ENCODE measurements at regions not wholly inside any gene's neighbourhood (a gene's known extent, or its start where the extent isn't known, plus 50 kb on each side); places are given as distances from the start of the nearest gene placed in this dataset.

GRCh38 chr7:26483843-26484242, 192.2 kb downstream of the SNX10 start (continued):
- TF ChIP-seq REST (IDR thresholded peaks at IDR 0.05; ENCODE audit: low read depth, low read length) (no peak), TCF12 (IDR thresholded peaks at IDR 0.05) (no peak), GABPA (IDR thresholded peaks at IDR 0.05; ENCODE audit: low read depth) (no peak), EZH2phosphoT487 (IDR thresholded peaks at IDR 0.05; ENCODE audit: borderline replicate concordance, low read depth) (no peak), GATA2 (CRISPR knock-in tag; IDR thresholded peaks at IDR 0.05) (no peak)

GRCh38 chr7:26485367-26485934, 193.8 kb downstream of the SNX10 start:
- Histone ChIP-seq H3K9me3 (no peaks in the 10 kb centered on the region), H2AFZ (ENCODE audit: low read depth) (no peak overlapping the region), H3K4me1 (ENCODE audit: control insufficient read depth in 1 of 2, insufficient read depth in 2 of 2, low read depth in 1 of 2, low read length in 1 of 2) (peaks cover 0 to 20% of the 10 kb centered on the region in 2 experiments; a peak in 2 of 4 replicates), H3K4me3 (ENCODE audit: low read depth in 2 of 2, low read length in 1 of 2) (no peak overlapping the region), H4K20me1 (ENCODE audit: insufficient read depth) (no peaks in the 10 kb centered on the region), H3K9ac (no peak overlapping the region), H3K27ac (ENCODE audit: low read depth in 2 of 2, low read length in 1 of 2) (peak overlapping the region in 1 of 2 experiments; percentile 75; a peak in 2 of 4 replicates), H3K36me3 (replicated peaks in 1 of 2; ENCODE audit: control insufficient read depth in 1 of 2, insufficient read depth in 2 of 2, low read length in 1 of 2) (no peaks in the 10 kb centered on the region), H3K27me3 (ENCODE audit: insufficient read depth) (no peaks in the 10 kb centered on the region), H3K79me2 (ENCODE audit: insufficient read depth) (no peaks in the 10 kb centered on the region), H3K4me2 (no peak overlapping the region), H3F3A (replicated peaks; ENCODE audit: insufficient read depth) (no peaks in the 10 kb centered on the region), H3K9me2 (no peaks in the 10 kb centered on the region)
- POLR2A ChIA-PET = no interaction called here
- CTCF ChIA-PET = interaction anchor here (0.9 to 1.8 kb wide), 4 partner anchors 15 to 116 kb away, joined by 3 to 8 read pairs (median 4); no protein-coding TSS in a partner anchor
- TF ChIP-seq TCF12 (IDR thresholded peaks at IDR 0.05) (peak; percentile 12; the same call in 1 of the 2 replicates), GATA2 (CRISPR knock-in tag; IDR thresholded peaks at IDR 0.05) (peak; percentile 75), FOXJ3 (CRISPR knock-in tag; IDR thresholded peaks at IDR 0.05) (0 out of 2 replicates have a peak, but pooled peaks have one; percentile 72), CHD2 (IDR thresholded peaks at IDR 0.05; ENCODE audit: low read length, partially characterized antibody) (peak; percentile 39), RCOR1 (IDR thresholded peaks at IDR 0.05; ENCODE audit: low read length) (0 out of 2 replicates have a peak, but pooled peaks have one; percentile 35), IRF3 (IDR thresholded peaks at IDR 0.05; ENCODE audit: low read depth, low read length) (no peak), MAX (IDR thresholded peaks at IDR 0.05; ENCODE audit: low read depth) (no peak), EP300 (IDR thresholded peaks at IDR 0.05; ENCODE audit: borderline replicate concordance in 1 of 2, low read depth in 1 of 2, low read length in 1 of 2) (peak in 1 of 2 experiments; percentile 48; a peak in 1 of 4 replicates)
- 33% methylated on average over 6 of the region's 6 CpGs for WGBS (ENCODE audit: low lambda C conversion rate)
- peak; percentile 43 for DNase-seq

Measured in SK-N-SH (cell line).